GM23338 (cell line): ENCODE measurements at regions not wholly inside any gene's neighbourhood (a gene's known extent, or its start where the extent isn't known, plus 50 kb on each side); places are given as distances from the start of the nearest gene placed in this dataset.
"Not testable (repeated sequence)": the region's sequence is repeated elsewhere in the genome, so short reads cannot be mapped to it uniquely, and the experiment has no call there.

Experiments
- ATAC-seq: fragments of 200-7000 bp; cut with Tn5 transposase; 3 replicates; pipeline ENCODE4 v1.9.1; 2020
- DNase-seq: peaks from one replicate; pipeline ENCODE4 v3.0.0-alpha.2; 2015; ENCODE audit warnings: low spot score
- H2AFZ ChIP-seq: fragments of 200-600 bp; sonication (generic); 2 replicates; pipeline ENCODE4 v1.8.0; 2016; ENCODE audit warnings: antibody characterized with exemption, mild to moderate bottlenecking, moderate library complexity
- H3F3A ChIP-seq: fragments of 200-600 bp; sonication (generic); replicated peaks from 2 replicates; pipeline ENCODE4 v1.8.0; 2017; ENCODE audit warnings: antibody characterized with exemption, mixed run types, low read depth
- H3K27ac ChIP-seq: fragments of 200-600 bp; sonication (generic); 2 replicates; pipeline ENCODE4 v1.6.1; 2016; ENCODE audit warnings: low read depth
- H3K27me3 ChIP-seq: fragments of 200-600 bp; sonication (generic); 2 replicates; pipeline ENCODE4 v1.8.0; 2016; ENCODE audit warnings: mild to moderate bottlenecking, mixed run types, moderate library complexity; ENCODE audit not compliant: insufficient read depth
- H3K36me3 ChIP-seq: fragments of 200-600 bp; sonication (generic); 2 replicates; pipeline ENCODE4 v1.8.0; 2016; ENCODE audit warnings: mild to moderate bottlenecking; ENCODE audit not compliant: insufficient read depth
- H3K4me1 ChIP-seq: fragments of 200-600 bp; sonication (generic); 2 replicates; pipeline ENCODE4 v1.8.0; 2016; ENCODE audit warnings: mild to moderate bottlenecking, moderate library complexity; ENCODE audit not compliant: insufficient read depth
- H3K4me2 ChIP-seq: fragments of 200-600 bp; sonication (generic); 2 replicates; pipeline ENCODE4 v1.7.1; 2017; ENCODE audit warnings: mixed run types
- H3K4me3 ChIP-seq: fragments of 200-600 bp; sonication (generic); 2 replicates; pipeline ENCODE4 v1.6.1; 2016; ENCODE audit warnings: mixed run types
- H3K79me2 ChIP-seq: fragments of 200-600 bp; sonication (generic); replicated peaks from 2 replicates; pipeline ENCODE4 v1.8.0; 2017; ENCODE audit warnings: mild to moderate bottlenecking; ENCODE audit not compliant: insufficient read depth
- H3K9me2 ChIP-seq: fragments of 200-600 bp; sonication (generic); 2 replicates; pipeline ENCODE4 v1.8.0; 2017; ENCODE audit not compliant: insufficient read depth
- H4K20me1 ChIP-seq: fragments of 200-600 bp; sonication (generic); replicated peaks from 2 replicates; pipeline ENCODE4 v1.8.0; 2017; ENCODE audit warnings: mild to moderate bottlenecking; ENCODE audit not compliant: insufficient read depth
- H3K27ac Mint-ChIP-seq: 2 replicates; pipeline ENCODE4 v1.8.0; 2020; ENCODE audit warnings: inconsistent platforms, mild to moderate bottlenecking, moderate library complexity, mixed read lengths
- H3K27me3 Mint-ChIP-seq: 3 replicates; pipeline ENCODE4 v1.8.0; 2022; ENCODE audit warnings: low read depth, mild to moderate bottlenecking, moderate library complexity, mixed read lengths, inconsistent platforms; ENCODE audit not compliant: insufficient read depth, poor library complexity
- H3K36me3 Mint-ChIP-seq: 3 replicates; pipeline ENCODE4 v1.8.0; 2021; ENCODE audit warnings: low read depth, mild to moderate bottlenecking, inconsistent platforms, moderate library complexity, mixed read lengths
- H3K4me1 Mint-ChIP-seq: 3 replicates; pipeline ENCODE4 v1.8.0; 2020; ENCODE audit warnings: mild to moderate bottlenecking, inconsistent platforms, mixed read lengths
- H3K4me3 Mint-ChIP-seq: 3 replicates; pipeline ENCODE4 v1.8.0; 2021; ENCODE audit warnings: moderate library complexity, mild to moderate bottlenecking, inconsistent platforms, mixed read lengths
- H3K9me3 Mint-ChIP-seq: 3 replicates; pipeline ENCODE4 v1.8.0; 2020; ENCODE audit warnings: moderate library complexity, mild to moderate bottlenecking, inconsistent platforms, mixed read lengths
- CREB1 ChIP-seq: fragments of 250-450 bp; sonication (Bioruptor Pico); IDR thresholded peaks from 2 replicates; pipeline ENCODE4 v1.5.0; 2020; ENCODE audit warnings: low read depth, mild to moderate bottlenecking, moderate library complexity
- NANOG ChIP-seq: IDR thresholded peaks from 2 replicates; pipeline ENCODE4 v1.6.1; 2016; ENCODE audit warnings: antibody characterized with exemption, borderline replicate concordance
- ZNF114 ChIP-seq: fragments of 250-450 bp; sonication (Bioruptor Pico); IDR thresholded peaks from 2 replicates; pipeline ENCODE4 v1.5.0; 2020; ENCODE audit warnings: mild to moderate bottlenecking, moderate library complexity
- ZNF462 ChIP-seq: fragments of 250-450 bp; sonication (Bioruptor Pico); IDR thresholded peaks from 2 replicates; pipeline ENCODE4 v1.5.0; 2020; ENCODE audit warnings: mild to moderate bottlenecking, moderate library complexity

- Mint-ChIP-seq H3K9me3 (peaks cover 22% of the 10 kb centered on the region), H3K27me3 (peaks cover 10% of the 10 kb centered on the region), H3K36me3 (peaks cover 18% of the 10 kb centered on the region), H3K27ac (peak overlapping the region; percentile 60; the same call in 1 of the 2 replicates), H3K4me3 (peak overlapping the region; percentile 38; the same call in 1 of the 3 replicates), H3K4me1 (peaks cover 30% of the 10 kb centered on the region)
- not testable (repeated sequence) for H2AFZ ChIP-seq, H3K27ac ChIP-seq, H3K36me3 ChIP-seq, H3K9me2 ChIP-seq, H3K4me3 ChIP-seq, H3F3A ChIP-seq, H4K20me1 ChIP-seq, H3K4me1 ChIP-seq, H3K79me2 ChIP-seq
- DNase-seq (peak; percentile 76), ATAC-seq (peak; percentile 64)
- peak overlapping the region; percentile 13 for H3K4me2 ChIP-seq
- peaks cover 12% of the 10 kb centered on the region for H3K27me3 ChIP-seq
- peak; percentile 96 for TF ChIP-seq ZNF462 (CRISPR knock-in tag)
- peak; percentile 49 for TF ChIP-seq CREB1 (CRISPR knock-in tag)
- peak; percentile 85; the same call in 1 of the 2 replicates for TF ChIP-seq ZNF114 (CRISPR knock-in tag)
- peak; percentile 76 for TF ChIP-seq NANOG
These were observed 76.0 kb upstream of the CCZ1B start for GRCh38 chr7:6902097-6902518.

- not testable (repeated sequence) for H3K27me3 Mint-ChIP-seq
These were observed 77.2 kb upstream of the CCZ1B start for GRCh38 chr7:6903289-6903688.

GRCh38 chr7:6903792-6904191 lies 77.7 kb upstream of the CCZ1B start:
- not testable (repeated sequence) for H3K27ac ChIP-seq, H3K27ac Mint-ChIP-seq, H3K4me2 ChIP-seq, DNase-seq, H3K4me1 ChIP-seq, H3K4me3 ChIP-seq, H3K79me2 ChIP-seq, H2AFZ ChIP-seq, ATAC-seq, H3F3A ChIP-seq, H3K4me3 Mint-ChIP-seq, H3K36me3 ChIP-seq, H4K20me1 ChIP-seq, H3K9me2 ChIP-seq, H3K27me3 Mint-ChIP-seq
- Mint-ChIP-seq H3K9me3 (peaks cover 22% of the 10 kb centered on the region), H3K4me1 (peaks cover 28% of the 10 kb centered on the region), H3K36me3 (peaks cover 18% of the 10 kb centered on the region)
- H3K27me3 ChIP-seq, result peaks cover 12% of the 10 kb centered on the region

More at GRCh38 chr7:6903289-6903688, 77.2 kb upstream of the CCZ1B start:
- H4K20me1 ChIP-seq, H2AFZ ChIP-seq, H3K79me2 ChIP-seq, H3K4me3 ChIP-seq, H3K27ac ChIP-seq, H3K9me2 ChIP-seq, DNase-seq, H3K27ac Mint-ChIP-seq, H3K4me1 ChIP-seq, ATAC-seq, H3K4me3 Mint-ChIP-seq, H3K36me3 ChIP-seq, H3F3A ChIP-seq: not testable (repeated sequence)
- H3K36me3 Mint-ChIP-seq, result peaks cover 18% of the 10 kb centered on the region
- peaks cover 12% of the 10 kb centered on the region for H3K27me3 ChIP-seq
- peaks cover 22% of the 10 kb centered on the region for H3K9me3 Mint-ChIP-seq
- peak overlapping the region; percentile 13; the same call in 1 of the 2 replicates for H3K4me2 ChIP-seq
- H3K4me1 Mint-ChIP-seq, result peaks cover 28% of the 10 kb centered on the region
